HG03571 (cell line): ENCODE measurements at regions not wholly inside any gene's neighbourhood (a gene's known extent, or its start where the extent isn't known, plus 50 kb on each side); places are given as distances from the start of the nearest gene placed in this dataset.

Source experiments
- ATAC-seq: cut with Tn5 transposase; IDR thresholded peaks from one replicate; pipeline ENCODE4 v1.9.1; 2021; ENCODE audit not compliant: unreplicated experiment

GRCh38 chr21:40976198-40977109, 129.5 kb upstream of the DSCAM start:
- no peak for ATAC-seq

GRCh38 chr21:40985370-40985769, 138.4 kb upstream of the DSCAM start:
- ATAC-seq = no peak

DNA sequence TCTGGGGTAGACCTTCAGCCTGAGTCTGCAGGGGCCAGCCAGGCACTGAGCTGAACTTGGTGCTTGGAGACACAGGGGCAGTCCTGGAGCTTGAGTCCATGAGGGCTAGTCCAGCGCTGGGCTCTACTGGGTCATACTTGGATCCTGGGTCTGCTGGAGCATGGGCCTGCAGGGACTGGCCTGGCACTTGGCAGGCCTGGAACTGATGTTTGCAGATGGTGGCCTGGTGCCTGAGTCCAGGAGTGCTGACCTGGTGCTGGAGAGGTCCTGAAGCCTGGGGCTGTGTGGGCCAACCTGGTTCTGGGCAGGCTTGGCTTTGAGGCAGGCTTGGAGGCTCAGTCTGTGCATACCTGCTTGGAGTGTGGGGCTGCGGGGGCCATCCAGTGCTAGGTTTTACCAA, 143.4 kb upstream of the DSCAM start:
- no peak for ATAC-seq

- ATAC-seq = no peak
These were observed 150.9 kb upstream of the DSCAM start for GRCh38 chr21:40997831-40998230.

DNA sequence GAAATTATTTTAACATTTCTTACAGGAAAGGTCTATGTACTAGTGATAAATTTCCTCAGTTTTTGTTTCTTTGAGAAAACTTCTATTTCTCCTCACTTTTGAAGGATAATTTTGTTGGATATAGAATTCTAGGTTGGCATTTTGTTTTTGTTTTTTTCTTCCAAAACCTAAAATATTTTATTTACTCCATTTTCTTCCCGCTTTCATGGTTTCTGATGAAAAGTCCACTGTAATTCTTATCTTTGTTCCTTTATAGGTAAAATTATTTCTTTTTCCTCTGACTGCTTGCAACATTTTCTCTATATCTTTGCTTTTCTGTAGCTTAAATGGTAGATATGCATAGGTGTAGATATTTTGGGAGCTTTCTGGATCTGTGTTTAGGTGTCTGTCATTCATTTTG, 153.9 kb upstream of the DSCAM start:
- ATAC-seq = no peak

GRCh38 chr21:41006636-41007035, 159.7 kb upstream of the DSCAM start:
- no peak for ATAC-seq

DNA sequence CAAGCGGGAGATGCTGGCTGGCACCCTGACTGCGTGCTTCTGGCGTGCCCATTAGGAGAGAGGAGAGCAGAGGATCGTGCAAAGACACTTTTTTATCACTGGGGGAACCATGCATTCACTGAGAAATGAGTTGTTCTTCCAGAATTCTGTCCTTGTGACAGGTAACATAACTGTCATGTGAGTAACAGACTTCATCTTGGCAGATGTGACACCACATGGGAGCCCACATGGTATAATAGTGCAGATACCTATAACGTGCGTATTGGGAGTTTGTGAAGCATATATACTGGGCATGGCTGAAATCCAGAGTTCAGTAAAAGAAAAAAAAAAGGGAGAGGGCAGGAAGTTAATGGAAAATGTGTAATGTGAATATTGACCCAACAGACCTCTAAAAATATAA, 159.6 kb upstream of the BACE2 start:
- ATAC-seq = no peak

GRCh38 chr21:41008974-41009373, 159.0 kb upstream of the BACE2 start:
- no peak for ATAC-seq

DNA sequence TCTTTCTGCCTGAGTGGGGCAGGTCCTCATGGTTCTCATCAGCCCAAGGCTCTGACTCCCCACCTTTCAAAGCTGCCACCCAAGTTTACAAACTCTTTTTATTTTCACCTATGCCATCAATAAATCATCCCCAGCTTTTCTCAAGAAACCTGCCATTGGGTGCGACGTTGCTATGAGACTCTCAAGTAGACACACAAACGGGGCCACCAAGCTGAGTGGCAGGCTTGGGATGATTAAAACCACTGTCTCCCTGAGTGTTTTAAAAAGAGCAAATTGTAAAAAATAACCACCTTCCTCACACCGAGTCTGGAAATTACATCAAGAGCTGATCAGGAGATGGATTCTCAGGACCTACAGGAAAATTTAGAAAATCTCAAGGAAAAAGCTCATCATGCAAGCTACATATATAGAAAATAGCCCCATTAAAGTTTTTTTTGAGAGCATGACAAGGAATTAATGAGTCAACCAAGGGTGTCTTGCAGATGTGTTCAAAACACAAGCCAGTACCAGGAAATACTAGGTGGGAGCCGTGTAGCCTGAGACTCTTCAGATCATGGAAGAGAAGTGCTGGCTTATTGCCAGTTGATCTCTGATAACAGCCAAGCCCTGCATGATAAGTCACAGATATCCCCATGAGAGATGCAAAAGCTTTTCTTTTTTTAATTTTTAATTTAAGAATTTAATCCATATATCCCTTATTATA, 158.4 kb upstream of the BACE2 start:
- no peak for ATAC-seq

GRCh38 chr21:41010101-41010435, 157.9 kb upstream of the BACE2 start:
- ATAC-seq = no peak

- no peak for ATAC-seq
These were observed 156.7 kb upstream of the BACE2 start for GRCh38 chr21:41011098-41011731.

DNA sequence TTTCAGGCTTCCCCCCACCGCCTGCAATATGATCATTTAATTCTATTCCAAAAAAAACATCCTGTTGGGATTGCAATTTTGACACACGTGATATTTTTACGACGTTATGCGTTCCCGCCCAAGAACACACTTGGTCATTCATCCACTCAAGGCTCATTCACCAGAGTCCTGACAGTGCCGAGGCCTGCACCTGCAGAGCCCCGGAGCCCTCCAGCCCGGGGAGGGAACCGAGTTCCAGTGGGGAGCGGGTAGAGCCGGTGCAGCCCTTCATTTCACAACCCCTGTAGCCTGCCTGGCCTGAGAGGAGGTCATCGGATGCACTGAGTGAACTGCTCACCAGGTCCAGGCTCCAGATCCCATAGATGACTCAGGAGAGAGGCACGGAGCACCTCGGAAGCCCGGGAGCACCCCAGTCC, 156.0 kb upstream of the BACE2 start:
- no peak for ATAC-seq

DNA sequence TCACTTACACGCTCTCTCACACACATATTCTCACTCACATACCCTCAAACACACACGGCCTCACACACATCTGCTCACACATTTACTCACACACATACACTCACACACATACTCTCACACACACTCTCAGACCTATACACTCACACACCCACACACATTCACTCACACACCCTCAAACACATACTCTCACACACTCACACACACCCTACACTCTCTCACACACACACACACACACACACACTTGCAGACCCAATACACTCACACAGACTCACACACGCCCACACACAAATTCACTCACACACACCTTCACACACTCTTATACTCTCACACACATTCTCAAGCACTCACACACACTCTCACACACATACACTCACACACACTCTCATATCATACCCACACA, 155.5 kb upstream of the BACE2 start:
- no peak for ATAC-seq

DNA sequence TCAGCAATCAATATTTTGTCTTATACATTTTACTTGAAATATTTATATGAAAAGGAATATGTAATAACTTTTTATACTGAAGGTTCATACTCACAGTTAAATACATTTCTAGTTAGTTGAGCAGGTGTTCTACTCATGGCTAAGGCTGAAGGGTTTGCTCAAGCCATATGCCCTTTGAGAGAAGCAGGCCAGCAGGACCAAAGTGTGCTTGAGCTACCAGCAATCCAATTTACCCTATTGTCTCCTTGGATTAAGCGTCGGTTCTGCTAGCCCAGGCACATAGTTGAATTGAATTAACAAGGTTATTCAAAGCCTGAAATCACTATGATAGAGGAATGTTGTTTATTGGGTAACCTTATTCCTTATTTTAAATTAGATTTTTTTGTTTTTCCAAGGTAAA, 151.5 kb upstream of the BACE2 start:
- ATAC-seq = no peak

DNA sequence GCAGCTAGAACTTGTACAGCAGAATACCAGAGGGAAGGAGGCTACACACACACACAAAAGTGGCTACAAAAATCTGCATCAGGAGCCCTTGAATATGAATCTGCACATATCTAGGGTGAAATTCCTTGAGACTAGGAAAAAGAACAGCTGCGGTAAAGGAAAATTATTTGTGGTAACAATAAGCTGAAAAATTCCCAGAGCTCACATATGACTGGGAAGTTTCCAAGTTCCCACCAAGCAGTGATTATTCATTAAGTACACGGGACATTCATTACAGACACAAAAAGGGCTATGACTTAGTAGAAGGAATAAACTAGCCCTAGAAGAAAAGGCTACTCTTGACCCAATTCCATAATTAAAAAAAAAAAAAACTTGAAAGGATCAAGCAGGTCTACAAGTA, 149.5 kb upstream of the BACE2 start:
- no peak for ATAC-seq

GRCh38 chr21:41023936-41024335, 144.0 kb upstream of the BACE2 start:
- no peak for ATAC-seq

DNA sequence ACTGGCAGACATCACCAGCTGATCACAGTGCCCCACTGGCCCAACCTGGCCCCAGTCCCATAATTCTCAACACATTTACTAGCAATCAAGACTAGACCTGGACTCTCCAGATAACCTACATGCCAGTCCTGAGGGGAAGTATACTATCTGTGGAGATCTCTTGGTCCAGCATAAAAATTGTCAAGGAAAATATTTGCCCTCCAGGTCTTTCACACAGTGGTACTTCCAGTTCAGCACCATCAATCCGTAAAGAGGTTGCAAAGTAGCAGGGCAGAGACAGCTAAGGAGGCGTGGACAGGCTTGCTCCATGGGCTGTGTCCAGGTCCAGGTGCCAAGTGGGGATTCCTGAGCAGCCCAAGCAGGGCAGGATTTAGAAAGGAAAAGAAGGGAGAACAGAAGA, 143.6 kb upstream of the BACE2 start:
- no peak for ATAC-seq

- no peak for ATAC-seq
These were observed 143.2 kb upstream of the BACE2 start for GRCh38 chr21:41024746-41025254.

DNA sequence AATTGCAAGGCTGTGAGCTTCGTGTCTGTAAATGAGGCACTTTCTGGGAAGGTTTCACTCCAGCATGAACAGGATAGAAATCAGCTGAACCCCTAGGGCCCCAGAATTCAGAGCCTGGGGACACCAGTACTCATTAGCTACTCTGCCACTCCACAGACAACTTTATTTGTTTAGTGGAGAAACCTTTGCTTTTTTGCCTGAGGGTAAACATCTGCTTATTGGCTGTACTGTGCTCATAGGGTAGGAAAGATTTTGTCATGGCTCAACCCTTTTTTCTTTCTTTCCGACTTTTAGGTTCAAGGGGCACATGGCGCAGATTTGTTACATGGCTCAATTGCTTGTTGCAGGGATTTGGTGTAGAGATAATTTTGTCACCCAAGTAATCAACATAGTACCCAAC, 138.4 kb upstream of the BACE2 start:
- no peak for ATAC-seq

DNA sequence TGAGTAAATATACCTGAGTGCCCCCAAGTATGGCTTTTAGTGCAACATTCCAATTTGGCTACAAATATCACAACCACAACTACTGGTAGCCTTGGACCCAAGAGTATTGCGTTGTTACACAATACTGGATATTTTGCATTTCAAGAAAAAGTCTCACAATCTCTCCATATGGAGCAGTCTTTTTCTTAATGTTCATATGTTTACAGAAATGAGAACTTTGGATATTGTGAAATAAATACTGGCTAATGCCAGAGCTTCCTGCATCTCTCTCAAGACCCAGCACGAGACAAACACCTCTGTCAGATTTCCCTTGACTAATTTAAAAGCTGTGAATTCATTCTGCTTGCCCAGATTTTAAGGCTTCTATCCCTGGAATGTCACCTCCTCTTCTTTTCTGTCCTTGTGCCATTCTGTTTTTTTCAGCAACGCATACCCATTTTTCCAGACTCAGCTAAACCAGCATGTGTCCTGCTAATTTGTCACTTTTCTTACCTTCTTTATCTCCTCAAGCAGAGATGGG, 136.2 kb upstream of the BACE2 start:
- ATAC-seq = no peak

DNA sequence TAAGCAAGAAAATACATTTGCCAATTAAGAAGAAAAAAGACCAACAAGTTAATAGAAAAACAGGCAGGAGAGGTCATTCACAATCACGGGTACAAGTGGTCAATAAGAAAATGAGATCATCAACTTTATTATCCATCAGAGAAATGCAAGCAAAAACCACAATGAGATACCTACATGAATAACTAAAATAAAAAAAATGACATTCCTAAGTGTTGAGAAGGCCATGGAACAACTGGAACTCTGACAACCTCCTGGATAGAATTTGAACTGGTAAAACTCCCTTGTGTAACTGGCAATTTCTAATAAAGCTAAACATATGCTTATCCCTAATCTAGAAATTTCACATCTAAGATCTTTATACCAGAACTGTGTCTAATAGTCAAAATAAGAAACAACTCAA, 135.4 kb upstream of the BACE2 start:
- no peak for ATAC-seq

- ATAC-seq = no peak
These were observed 130.7 kb upstream of the BACE2 start for GRCh38 chr21:41037212-41037611.
